ENCODE measurements at regions not wholly inside any gene's neighbourhood (a gene's known extent, or its start where the extent isn't known, plus 50 kb on each side); places are given as distances from the start of the nearest gene placed in this dataset.

DNA sequence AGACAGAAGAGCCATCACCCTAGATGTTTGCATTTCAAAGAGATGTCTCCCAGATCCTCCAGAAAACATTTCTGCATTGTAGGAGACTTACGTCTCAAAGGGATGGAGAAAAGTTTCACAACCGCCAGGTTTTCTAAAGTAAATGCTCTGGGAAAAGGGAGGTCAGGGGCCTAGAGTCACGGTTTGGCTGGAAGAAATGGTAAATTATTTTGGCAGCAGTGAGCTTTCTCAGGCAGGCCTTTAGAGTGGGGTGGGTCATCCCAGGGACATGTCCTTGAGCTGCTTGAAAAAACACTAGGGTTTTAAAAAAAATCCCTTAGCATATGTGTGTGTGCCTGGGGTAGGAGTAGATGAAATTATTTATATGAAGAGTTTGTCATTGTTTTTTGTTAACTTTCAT is 728.8 kb downstream of the TYW1 start:
- TF ChIP-seq CHD1 (IDR thresholded peaks at IDR 0.05; ENCODE audit: low read depth, low read length), result no peak
- TF ChIP-seq POLR2A (IDR thresholded peaks at IDR 0.05; ENCODE audit: low read depth, low read length), result no peak
- no peak for TF ChIP-seq CEBPB (IDR thresholded peaks at IDR 0.05; ENCODE audit: low read depth, low read length)
- TF ChIP-seq CTCF (conservative IDR thresholded peaks at IDR 0.05; ENCODE audit: low read depth, low read length), result no peak

Measured in IMR-90 (cell line).